HG03095 (cell line): ENCODE measurements at regions not wholly inside any gene's neighbourhood (a gene's known extent, or its start where the extent isn't known, plus 50 kb on each side); places are given as distances from the start of the nearest gene placed in this dataset.
"Not testable (repeated sequence)": the region's sequence is repeated elsewhere in the genome, so short reads cannot be mapped to it uniquely, and the experiment has no call there.

Experiments used
- ATAC-seq: cut with Tn5 transposase; IDR thresholded peaks from one replicate; pipeline ENCODE4 v1.9.1; 2021; ENCODE audit warnings: moderate library complexity; ENCODE audit not compliant: unreplicated experiment

DNA sequence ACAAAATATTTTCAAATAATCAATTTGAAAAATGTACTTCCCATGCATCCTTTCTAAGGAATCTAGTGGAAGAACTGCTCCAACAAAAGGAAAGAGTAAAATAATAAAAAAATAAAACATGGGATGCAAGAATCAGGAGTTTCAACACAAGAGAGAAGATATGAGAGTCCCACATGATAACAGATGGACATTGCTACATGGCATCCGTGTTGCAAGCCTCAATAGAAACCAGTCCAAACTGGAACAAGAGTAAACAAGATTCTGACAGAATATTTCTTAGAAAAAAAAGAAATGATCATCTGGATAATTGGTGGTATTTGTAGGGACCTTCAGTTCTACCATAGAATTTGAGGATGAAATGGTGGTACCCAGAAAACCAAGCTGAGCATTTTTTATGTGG, 186.8 kb downstream of the FRK start:
- ATAC-seq: no peak

DNA sequence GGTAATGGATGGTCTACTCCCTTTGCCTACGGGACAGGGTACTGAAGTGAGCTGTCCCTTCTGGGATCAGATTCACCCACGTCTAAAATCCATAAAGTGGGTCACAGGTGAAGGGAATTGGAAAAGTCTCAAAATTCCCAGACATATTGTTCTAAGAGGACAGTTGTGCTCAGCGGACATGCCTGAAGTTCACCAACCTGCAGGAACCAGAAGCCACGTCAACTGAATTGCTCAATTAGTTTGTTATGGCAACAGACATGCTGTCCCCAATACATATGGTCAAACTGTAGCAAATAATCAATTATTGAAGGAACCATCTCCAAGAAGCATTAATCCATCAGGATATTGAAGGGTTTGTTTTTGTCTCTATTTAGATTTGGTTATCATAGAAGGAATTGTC, 190.2 kb downstream of the FRK start:
- no peak for ATAC-seq

DNA sequence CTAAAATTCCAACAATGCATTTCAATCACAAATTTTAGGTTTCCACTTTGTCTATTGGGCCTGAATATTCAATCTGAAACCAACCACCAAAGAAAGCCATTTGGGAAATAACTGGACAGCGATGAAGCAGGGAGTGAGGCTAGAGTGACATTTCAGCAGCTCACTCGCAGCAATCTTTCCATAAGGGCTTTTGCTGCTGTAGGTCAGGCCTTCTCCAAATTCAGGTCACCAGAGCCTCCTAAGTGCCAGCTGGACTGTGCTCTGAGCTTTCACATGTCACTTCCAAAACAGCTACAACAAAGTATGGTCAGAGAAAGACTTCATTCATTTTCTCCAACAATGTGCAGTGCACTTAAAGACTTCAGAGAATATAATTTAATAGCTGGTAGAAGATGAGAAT, 194.8 kb downstream of the FRK start:
- no peak for ATAC-seq

DNA sequence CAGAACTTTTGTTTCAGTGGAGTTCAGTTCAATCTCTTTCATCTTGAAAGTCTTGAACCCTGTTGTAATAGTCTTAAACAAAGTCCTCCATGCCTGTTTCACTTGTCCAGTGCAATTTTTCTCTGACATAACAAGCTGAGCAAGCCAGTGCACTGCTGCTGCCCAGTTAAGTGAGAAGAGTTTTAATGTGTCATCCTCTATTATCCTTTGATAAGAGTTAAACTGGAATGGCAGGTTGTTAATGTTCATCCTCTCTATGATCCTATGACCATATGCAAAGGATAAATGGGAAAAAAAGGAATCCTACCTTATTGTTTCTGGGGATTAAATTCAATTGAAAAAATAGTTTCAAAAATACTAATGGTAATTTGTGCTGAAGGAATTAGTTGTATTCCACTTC, 197.5 kb downstream of the FRK start:
- no peak for ATAC-seq

DNA sequence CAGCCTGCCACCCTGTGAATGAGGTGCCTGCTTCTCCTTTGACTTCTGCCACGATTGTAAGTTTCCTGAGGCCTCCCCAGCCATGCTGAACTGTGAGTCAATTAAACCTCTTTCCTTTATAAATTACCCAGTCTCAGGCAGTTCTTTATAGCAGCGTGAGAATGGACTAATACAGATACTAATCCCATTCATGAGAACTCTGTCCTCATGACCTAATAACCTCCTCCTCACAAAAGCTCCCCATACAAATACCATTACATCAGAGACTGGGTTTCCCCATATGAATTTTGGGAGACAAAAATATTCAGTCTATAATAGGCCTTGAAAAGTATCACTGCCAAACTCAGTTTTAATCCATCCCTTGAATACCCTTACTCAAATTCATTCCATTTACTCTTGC, 199.0 kb downstream of the FRK start:
- not testable (repeated sequence) for ATAC-seq

DNA sequence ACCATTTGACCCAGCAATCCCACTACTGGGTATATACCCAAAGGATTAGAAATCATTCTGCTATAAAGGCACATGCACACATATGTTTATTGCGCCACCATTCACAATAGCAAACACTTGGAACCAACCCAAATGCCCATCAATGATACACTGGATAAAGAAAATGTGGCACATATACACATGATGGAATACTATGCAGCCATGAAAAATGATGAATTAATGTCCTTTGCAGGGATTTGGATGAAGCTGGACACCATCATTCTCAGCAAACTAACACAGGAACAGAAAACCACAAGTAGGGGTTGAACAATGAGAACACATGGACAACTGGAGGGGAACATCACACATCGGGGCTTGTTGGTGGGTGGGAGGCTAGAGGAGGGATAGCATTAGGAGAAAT, 201.1 kb downstream of the FRK start:
- ATAC-seq: not testable (repeated sequence)

DNA sequence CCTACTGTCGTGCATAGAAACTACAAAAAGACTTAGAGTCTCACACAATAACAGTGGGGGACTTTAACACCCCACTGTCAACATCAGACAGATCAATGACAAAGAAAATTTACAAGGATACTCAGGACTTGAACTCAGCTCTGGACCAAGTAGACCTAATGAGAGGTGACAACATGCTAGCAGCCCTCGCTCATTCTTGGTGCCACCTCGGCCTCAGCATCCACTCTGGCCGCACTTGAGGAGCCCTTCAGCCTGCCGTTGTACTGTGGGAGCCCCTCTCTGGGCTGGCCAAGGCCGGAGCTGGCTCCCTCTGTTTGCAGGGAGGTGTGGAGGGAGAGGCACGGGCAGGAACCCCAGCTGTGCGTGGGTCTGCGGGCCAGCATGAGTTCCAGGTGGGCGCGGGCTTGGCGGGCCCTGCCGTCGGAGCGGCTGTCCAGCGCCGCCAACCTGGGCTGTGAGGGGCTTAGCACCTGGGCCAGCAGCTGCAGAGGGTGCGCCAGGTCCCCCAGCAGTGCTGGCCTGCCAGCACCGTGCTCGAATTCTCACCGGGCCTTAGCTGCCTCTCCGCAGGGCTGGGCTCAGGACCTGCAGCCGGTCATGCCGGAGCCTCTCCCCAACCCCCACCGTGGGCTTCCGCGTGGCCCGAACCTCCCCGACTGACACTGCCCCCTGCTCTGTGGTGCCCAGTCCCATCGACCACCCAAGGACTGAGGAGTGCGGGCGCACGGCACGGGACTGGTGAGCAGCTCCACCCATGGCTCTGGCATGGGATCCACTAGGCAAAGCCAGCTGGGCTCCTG, 205.6 kb downstream of the FRK start:
- ATAC-seq: no peak

DNA sequence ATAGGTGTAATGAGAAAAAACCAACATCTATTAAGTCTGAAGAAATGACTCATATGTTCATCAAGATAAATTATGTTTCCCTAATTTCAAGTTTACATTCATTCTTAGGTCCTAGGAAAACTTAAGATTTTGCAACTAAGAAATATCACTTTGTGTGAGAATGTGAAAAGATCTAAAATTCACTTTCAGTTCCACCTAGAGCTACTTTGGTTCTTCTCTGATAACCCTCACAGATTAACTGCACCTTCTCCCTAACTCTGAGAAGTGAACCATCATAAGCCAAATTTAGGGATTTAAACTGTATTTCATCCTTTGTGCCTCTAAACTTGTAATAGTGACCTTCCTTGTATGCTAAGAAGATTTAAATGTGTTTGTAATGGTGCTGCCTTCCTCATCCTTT, 213.0 kb downstream of the FRK start:
- ATAC-seq: no peak

DNA sequence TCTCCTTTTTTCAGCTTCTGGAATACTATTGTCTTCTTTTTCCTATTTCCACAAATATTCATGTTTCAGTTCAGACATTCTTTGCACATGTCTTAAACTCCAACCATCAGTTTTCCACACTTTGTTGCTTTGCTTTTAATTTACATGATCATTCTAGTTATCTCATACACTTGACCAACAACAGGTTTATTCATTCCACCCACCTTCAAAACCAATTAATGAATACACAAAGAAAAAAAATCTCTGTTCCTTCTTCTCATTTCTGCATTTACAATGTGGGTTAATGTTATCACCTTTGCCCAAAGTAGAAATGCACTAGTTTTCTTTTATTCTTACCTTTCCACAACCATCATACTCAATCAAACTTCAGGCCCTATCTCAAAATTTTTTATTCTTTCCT, 216.7 kb downstream of the FRK start:
- ATAC-seq: no peak

DNA sequence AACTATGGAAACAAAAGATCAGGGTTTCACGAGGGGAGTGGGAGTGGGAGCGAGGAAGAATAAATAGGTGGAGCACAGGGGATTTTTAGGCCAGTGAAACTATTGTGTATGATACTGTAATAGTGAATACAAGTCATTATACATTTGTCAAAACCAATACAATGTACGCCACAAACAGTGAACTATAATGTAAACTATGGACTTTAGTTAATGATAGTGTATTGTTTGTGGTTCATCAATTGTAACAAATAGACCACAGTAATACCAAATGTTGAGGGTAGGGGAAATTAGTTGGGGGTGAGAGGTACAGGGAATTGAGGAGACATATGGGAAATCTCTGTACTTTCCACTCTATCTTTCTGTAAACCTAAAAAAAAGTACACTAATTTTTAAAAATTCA, 218.4 kb downstream of the FRK start:
- ATAC-seq: no peak

DNA sequence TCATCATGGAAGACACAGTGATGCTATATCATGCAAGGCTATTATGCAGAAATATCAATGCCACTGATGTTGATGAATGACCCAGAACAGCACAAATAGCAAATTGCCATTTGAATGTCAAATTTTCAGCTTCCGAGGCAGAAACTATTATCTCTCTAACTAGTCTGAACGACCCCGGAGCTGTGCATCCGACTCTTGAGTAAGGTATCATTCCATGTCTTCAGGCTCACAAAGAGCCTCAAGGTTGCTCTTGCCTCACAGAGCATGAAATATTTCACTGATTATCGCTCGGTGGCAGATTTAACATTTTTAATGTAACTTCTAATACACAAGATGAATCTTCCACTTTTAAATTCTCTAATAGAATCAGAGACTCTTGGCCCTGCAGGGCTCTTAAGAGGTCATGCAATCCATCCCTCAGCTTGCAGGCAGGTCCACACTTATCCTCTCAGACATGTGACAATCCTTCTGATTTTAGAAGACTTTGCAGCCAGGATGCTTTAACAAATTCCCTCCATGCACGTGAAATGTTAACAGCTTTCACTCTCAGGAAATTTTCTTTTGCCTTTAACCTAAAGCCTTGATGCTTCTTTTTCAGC, 221.0 kb downstream of the FRK start:
- ATAC-seq: no peak

DNA sequence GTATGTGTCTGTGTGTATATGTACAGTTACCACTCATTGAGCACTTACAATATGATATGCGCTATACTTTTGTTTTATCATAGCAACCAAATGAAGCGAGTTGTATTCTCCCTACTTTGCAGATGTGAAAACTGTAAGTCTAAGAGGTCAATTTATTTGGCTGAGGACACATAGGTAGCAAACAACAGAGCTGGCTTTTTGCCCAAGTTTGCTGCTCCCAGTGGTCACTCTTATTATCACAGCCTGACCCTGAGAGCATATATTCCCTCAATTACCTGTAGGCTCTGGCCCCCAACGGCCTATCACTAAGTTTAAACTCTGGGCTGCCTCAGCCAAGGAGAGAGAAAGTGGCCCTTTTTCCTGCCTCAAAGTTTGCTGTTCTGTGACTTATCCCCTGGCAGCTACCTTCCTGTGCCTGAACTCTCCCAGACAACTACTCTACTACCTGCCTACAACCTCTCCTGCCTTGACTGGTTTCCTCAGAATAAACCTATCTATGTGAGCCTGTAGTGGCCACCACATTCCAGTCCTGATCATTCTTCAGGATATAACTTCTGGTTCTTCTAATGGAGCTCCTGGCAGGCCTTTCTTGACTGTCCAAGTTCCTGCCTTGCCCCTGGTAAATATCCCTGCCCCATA, 221.8 kb downstream of the FRK start:
- ATAC-seq: peak; percentile 91

DNA sequence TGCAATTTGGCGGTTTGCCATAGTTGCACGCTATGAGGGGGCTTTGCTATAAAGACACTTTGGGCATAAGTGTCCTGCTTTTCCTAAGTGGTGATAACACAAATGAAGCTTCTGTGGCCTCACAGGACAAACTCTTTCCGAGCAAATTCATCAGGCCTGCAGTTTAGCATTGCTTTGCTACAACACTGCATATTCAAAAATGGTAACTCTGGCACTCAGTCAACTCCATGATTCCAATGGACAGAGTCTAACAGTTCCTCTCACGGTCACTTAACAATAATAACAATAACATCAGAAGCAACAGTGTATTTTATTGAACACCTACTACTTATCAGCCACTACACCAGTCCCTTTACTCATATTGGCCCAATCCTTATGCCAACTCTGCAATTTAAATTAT, 222.5 kb downstream of the FRK start:
- ATAC-seq: no peak

DNA sequence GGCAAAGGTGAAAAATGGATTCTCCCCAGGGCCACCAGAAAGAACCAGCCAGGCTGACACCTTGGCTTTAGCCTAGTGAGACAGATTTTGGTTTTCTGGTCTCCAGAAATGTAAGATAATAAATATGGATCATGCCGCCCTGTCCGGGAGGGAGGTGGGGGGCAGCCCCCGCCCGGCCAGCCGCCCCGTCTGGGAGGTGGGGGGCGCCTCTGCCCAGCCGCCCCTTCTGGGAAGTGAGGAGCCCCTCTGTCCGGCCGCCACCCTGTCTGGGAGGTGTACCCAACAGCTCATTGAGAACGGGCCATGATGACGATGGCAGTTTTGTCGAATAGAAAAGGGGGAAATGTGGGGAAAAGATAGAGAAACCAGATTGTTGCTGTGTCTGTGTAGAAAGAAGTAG, 224.3 kb downstream of the FRK start:
- ATAC-seq: not testable (repeated sequence)

DNA sequence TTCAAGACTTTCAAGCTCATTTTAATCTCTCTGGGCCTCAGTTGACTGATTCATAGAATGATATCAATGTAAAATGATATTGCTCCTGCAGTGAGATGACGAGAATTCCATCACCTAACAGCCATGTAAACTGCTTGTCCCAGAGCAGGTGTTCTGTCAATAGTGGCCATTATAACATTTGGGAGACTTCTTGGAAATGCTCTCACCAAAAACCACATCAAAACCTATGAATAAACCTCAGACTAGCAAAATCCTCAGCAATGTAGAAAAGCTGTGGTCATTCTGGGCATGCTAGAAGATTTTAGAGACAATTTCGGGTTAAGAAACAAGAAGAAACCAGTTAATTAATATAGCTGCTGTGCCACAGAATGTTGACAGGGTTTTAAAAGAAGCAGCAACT, 225.4 kb downstream of the FRK start:
- ATAC-seq: no peak

DNA sequence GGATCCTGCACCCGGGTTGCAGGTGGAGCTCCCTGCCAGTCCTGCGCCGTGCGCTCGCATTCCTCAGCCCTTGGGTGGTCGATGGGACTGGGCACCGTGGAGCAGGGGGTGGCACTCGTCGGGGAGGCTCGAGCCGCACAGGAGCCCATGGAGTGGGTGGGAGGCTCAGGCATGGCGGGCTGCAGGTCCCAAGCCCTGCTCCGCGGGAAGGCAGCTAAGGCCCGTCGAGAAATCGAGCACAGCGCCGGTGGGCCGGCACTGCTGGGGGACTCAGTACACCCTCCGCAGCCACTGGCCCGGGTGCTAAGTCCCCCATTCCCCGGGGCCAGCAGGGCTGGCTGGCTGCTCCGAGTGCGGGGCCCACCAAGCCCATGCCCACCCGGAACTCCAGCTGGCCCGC, 226.1 kb downstream of the FRK start:
- ATAC-seq: not testable (repeated sequence)

DNA sequence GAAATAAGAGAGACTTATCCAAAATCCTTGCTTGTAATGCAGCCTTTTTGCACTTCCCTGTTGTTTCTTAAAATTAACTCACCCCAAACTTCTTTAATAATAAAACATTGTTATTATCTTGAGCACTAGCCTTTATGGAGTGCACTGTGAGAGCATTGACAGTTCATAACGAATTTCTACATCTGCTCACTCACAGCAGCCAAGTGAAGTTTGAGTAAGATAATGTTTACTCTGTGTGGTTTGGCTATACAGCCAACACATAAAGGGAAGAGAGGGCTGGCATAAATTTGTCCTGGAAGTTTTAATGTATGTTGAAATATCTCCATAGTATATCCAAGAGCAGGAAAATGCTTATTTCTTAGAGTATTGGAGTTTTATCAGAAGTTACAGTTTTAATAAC, 227.9 kb downstream of the FRK start:
- no peak for ATAC-seq

DNA sequence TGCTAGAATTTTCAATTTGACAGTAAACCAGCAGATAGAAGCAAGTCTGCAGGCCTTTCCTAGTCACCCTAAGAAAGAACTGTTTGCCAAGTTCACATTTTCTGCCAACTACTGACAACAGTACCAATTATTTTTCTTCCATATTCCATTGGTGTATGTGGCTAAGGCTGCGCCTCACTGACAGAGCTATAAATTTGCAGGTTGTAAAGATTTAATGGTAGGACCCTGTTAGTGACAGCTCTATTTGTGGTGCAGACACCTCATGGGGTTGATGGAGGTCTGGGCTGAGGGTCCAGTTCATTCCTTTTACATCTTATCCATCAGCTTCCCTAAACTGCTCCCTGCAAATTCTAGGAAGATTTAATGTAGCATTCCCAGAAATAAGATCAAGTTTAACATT, 228.5 kb downstream of the FRK start:
- ATAC-seq: no peak

DNA sequence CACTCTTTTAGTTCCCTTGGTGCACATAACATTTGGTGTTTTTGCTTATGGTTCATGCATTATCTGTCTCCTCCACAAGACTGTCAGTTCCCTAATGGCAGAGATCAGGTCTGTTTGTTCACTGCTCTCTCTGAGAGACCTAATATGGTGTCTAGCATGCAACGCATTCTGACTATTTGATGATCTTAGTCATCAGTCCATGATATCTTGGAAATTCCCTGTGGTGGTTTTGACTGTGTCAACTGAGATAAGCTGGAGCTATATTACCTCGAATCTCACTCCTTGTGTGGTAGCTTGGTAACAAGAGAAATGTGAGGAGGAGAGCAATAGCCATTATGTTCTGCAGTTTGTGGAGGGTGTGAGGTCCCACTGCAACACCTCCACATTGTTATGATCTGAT, 229.8 kb downstream of the FRK start:
- peak; percentile 65 for ATAC-seq

DNA sequence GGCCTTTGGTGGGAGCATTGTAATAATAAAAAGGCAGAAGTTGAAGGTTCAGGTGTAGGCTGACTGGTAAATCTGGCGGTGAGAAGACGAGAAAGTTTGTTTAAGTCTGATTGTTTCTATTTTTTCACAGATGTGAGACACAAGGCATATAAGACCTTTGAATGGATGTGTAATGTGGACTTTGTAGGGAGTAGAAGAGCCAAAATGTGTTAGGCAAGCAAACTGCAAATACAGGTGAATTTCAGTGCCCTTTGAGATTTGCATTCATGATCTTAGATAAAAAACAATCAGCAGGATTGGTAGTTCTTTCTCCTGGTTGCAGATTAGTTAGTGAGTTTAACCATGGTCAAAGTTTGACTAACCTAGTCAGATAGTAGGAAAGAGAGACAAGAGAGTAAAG, 238.9 kb downstream of the FRK start:
- no peak for ATAC-seq

DNA sequence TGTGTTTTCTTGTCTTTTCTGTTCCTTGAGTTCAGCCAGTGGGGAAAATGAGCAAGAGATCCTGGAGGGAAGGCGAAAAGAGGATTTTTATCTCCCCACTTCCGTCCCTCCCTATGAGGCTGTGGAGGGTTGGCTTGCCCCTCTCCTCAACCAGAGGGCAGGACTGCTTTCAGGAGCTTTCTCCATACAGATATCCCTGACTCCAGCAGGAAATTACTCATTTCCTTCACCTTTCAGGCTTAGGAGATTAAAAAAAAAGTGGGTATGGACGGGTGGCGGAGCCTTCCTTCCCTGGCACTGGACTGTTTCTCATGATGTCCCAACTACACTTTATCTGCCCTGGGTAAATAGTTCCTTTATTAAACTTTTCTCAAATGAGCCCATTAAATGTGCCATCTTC, 241.2 kb downstream of the FRK start:
- ATAC-seq: no peak

DNA sequence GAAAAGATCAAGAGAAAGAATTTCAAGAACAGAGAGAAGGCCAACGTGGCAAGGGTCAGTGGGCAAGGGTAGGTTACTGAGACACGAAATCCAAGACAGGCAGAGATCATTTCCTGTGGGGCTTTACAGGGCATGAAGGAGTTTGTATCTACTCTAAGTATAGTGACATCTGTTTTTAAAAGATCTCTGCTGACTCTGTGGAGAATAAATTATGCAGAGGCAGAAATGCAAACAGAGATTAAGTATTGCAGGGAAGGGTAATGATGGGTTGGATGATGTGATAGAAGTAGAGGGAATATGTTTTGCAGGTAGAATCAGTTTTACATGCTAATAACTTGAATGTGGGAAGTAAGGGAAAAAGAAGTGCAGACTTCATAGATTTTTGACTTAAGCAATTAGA, 243.5 kb downstream of the FRK start:
- ATAC-seq: no peak
